GM12878 (cell line): ENCODE measurements at regions not wholly inside any gene's neighbourhood (a gene's known extent, or its start where the extent isn't known, plus 50 kb on each side); places are given as distances from the start of the nearest gene placed in this dataset.
A peak's percentile ranks its signal among the peaks of the same experiment; 100 is the strongest.

Experiments
- ATAC-seq: fragments of 200-7000 bp; cut with Tn5 transposase; 3 replicates; pipeline ENCODE4 v1.9.1; 2020; ENCODE audit warnings: mild to moderate bottlenecking, moderate library complexity
- BruUV-seq: library from RNA; stranded (reverse); fragments of 400-500 nt; replicated peaks from 2 replicates; lab custom pipeline; 2021; lab: Mats Ljungman, UMichigan
- CTCF ChIA-PET: fragments of 300-600 bp; sonication (Branson Sonifier 250); formaldehyde crosslinking; extraction: SDS; loops from one replicate; lab custom pipeline; 2021; ENCODE audit warnings: inconsistent platforms; lab: Yijun Ruan, JAX
- POLR2A ChIA-PET: fragments of 350-600 bp; formaldehyde crosslinking; extraction: SDS; loops from one replicate; lab custom pipeline; 2021; ENCODE audit warnings: inconsistent platforms; lab: Charles Lee
- RAD21 ChIA-PET: fragments of 300-600 bp; sonication (Branson Sonifier 250); formaldehyde crosslinking; loops from one replicate; lab custom pipeline; 2023; ENCODE audit warnings: antibody characterized with exemption; ENCODE audit not compliant: unreplicated experiment; lab: Charles Lee
- SMC1A ChIA-PET: fragments of 300-600 bp; sonication (Branson Sonifier 250); formaldehyde crosslinking; loops from one replicate; lab custom pipeline; 2023; ENCODE audit not compliant: unreplicated experiment, uncharacterized antibody; lab: Charles Lee
- DNase-seq: peaks from one replicate; pipeline ENCODE4 v3.0.0-alpha.2; 2011; ENCODE audit warnings: low read depth, low spot score
- FAIRE-seq: peaks from 3 replicates; lab custom pipeline; 2011; peaks lifted over from hg19 to GRCh38; lab: Jason Lieb, UNC
- H2AFZ ChIP-seq: 2 replicates; pipeline ENCODE4 v1.6.0; 2011; ENCODE audit warnings: low read depth, low read length, control low read depth; ENCODE audit not compliant: control insufficient read depth
- H3K27ac ChIP-seq: 2 replicates; pipeline ENCODE4 v1.5.1; 2011; ENCODE audit warnings: control low read depth; ENCODE audit not compliant: control insufficient read depth, insufficient read depth
- H3K27me3 ChIP-seq, 2 experiments: replicated peaks in 1 of 2; 2 replicates each; pipeline versions ENCODE4 v1.6.0 to v1.6.1; 2011; ENCODE audit warnings: low read length in 1 of 2; ENCODE audit not compliant: control insufficient read depth in 2 of 2, insufficient read depth in 2 of 2
- H3K36me3 ChIP-seq, 2 experiments: 2 replicates each; pipeline ENCODE4 v1.5.1; 2011; ENCODE audit warnings: low read length in 1 of 2; ENCODE audit not compliant: control insufficient read depth in 2 of 2, insufficient read depth in 2 of 2
- H3K4me1 ChIP-seq: 2 replicates; pipeline ENCODE4 v1.6.1; 2011; ENCODE audit warnings: mild to moderate bottlenecking, low read length, moderate library complexity, mixed read lengths; ENCODE audit not compliant: control insufficient read depth, insufficient read depth
- H3K4me2 ChIP-seq: 2 replicates; pipeline ENCODE4 v1.6.0; 2011; ENCODE audit warnings: control low read depth; ENCODE audit not compliant: control insufficient read depth, insufficient read depth
- H3K4me3 ChIP-seq: fragments of 200-600 bp; sonication (generic); 2 replicates; pipeline ENCODE4 v1.5.1; 2016
- H3K79me2 ChIP-seq: 2 replicates; pipeline ENCODE4 v1.6.0; 2011; ENCODE audit warnings: low read length; ENCODE audit not compliant: control insufficient read depth, insufficient read depth
- H3K9ac ChIP-seq: 2 replicates; pipeline ENCODE4 v1.8.0; 2011; ENCODE audit warnings: low read length, control low read depth, mixed read lengths; ENCODE audit not compliant: control insufficient read depth, insufficient read depth
- H3K9me3 ChIP-seq: replicated peaks from 3 replicates; pipeline ENCODE4 v1.5.1; 2011; ENCODE audit warnings: mild to moderate bottlenecking, low read length; ENCODE audit not compliant: control insufficient read depth, insufficient read depth
- H4K20me1 ChIP-seq: 2 replicates; pipeline ENCODE4 v1.6.0; 2011; ENCODE audit not compliant: control insufficient read depth, insufficient read depth
- BRCA1 ChIP-seq: IDR thresholded peaks from 2 replicates; pipeline ENCODE4 v1.6.1; 2011; ENCODE audit warnings: low read depth, low read length, improper control_type of control experiment
- CHD4 ChIP-seq: fragments of 200-600 bp; sonication (generic); IDR thresholded peaks from 2 replicates; pipeline ENCODE4 v1.6.1; 2016; ENCODE audit warnings: mild to moderate bottlenecking
- EED ChIP-seq: sonication (generic); IDR thresholded peaks from 2 replicates; pipeline ENCODE4 v1.6.1; 2016; ENCODE audit warnings: antibody characterized with exemption, low read depth
- NFIC ChIP-seq: IDR thresholded peaks from 2 replicates; pipeline ENCODE4 v1.6.1; 2012; ENCODE audit warnings: low read depth, mild to moderate bottlenecking, inconsistent platforms, low read length, moderate library complexity
- NRF1 ChIP-seq: conservative IDR thresholded peaks from 2 replicates; pipeline ENCODE4 v1.6.1; 2011; ENCODE audit warnings: mild to moderate bottlenecking, low read depth, low read length, improper control_type of control experiment
- POLR2AphosphoS2 ChIP-seq: IDR thresholded peaks from 2 replicates; pipeline ENCODE4 v1.6.1; 2011; ENCODE audit warnings: low read depth, mild to moderate bottlenecking, low read length, improper control_type of control experiment, moderate library complexity
- RELA ChIP-seq: fragments of 450-650 bp; IDR thresholded peaks from 2 replicates; pipeline ENCODE4 v1.8.0; 2014; ENCODE audit warnings: borderline replicate concordance; ENCODE audit not compliant: partially characterized antibody
- TARDBP ChIP-seq: IDR thresholded peaks from 2 replicates; pipeline ENCODE4 v1.6.1; 2016; ENCODE audit warnings: borderline replicate concordance
- WGBS: methylation state at CpG from one replicate; pipeline ENCODE4 v1.1.6; 2016; ENCODE audit warnings: low lambda C conversion rate; ENCODE audit not compliant: insufficient replicate concordance, insufficient coverage; ENCODE audit errors: missing lambda C conversion rate; 5-methylcytosine and 5-hydroxymethylcytosine counted together
- in situ Hi-C: fragments of 300-500 bp; cut with MboI; formaldehyde crosslinking; loops from 9 replicates; pipeline ENCODE4 v1.14.3; 2018; ENCODE audit warnings: mixed read lengths
- intact Hi-C: fragments of 100-400 bp; cut with micrococcal nuclease; formaldehyde crosslinking; loops from one replicate; pipeline ENCODE4 v1.14.2; 2022; ENCODE audit not compliant: unreplicated experiment
- TF ChIP-seq, protein P1 (sequence below): fragments of 450-650 bp; IDR thresholded peaks from 2 replicates; pipeline ENCODE4 v1.6.1; 2014; ENCODE audit warnings: mild to moderate bottlenecking
- TF ChIP-seq, protein P2 (sequence below): fragments of 450-650 bp; IDR thresholded peaks from 2 replicates; pipeline ENCODE4 v1.6.1; 2016; ENCODE audit warnings: mild to moderate bottlenecking, moderate library complexity, borderline replicate concordance
- TF ChIP-seq, protein P3 (sequence below): fragments of 150-350 bp; IDR thresholded peaks from 2 replicates; pipeline ENCODE4 v1.6.1; 2016; ENCODE audit warnings: low read depth, low read length

DNA sequence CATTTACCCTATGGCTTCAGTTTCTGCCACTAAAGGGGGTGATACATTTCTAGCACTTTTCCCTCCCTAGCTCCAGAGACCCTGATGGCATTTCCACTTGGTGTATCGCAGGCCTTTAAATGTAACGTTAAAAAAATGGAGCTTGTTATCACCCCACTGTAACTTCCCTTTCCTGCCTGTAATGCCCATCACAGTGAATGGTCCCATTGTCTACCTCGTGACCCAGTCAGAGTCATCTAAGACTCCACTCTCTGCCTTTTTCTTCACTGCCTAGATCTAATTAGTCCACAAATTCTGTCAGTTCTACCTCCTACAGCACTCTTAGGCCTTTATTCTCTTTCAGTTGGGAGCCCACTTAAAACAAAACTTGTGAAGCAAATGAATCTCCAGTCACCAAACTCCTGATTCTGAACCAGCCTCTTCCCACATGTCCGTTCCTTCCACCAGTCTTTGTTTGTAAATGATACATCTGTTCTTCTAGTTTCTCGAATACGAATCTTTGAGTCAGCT is 64.8 kb downstream of the NHLRC3 start:
- CTCF ChIA-PET = interaction anchor here (0.9 to 1.2 kb wide), 3 partner anchors 11 to 513 kb away, joined by 3 read pairs; no protein-coding TSS in a partner anchor

More for the DNA sequence above, 64.8 kb downstream of the NHLRC3 start:
- H3K4me3 ChIP-seq = no peak overlapping the region
- no peaks in the 10 kb centered on the region for H3K27me3 ChIP-seq
- no peaks in the 10 kb centered on the region for H4K20me1 ChIP-seq
- H3K9ac ChIP-seq = no peak overlapping the region
- no peaks in the 10 kb centered on the region for H3K4me1 ChIP-seq
- intact Hi-C loops = no loop called here
- H3K79me2 ChIP-seq = no peaks in the 10 kb centered on the region
- TF ChIP-seq TARDBP = no peak
- TF ChIP-seq BRCA1 = no peak
- TF ChIP-seq, protein P1, sequence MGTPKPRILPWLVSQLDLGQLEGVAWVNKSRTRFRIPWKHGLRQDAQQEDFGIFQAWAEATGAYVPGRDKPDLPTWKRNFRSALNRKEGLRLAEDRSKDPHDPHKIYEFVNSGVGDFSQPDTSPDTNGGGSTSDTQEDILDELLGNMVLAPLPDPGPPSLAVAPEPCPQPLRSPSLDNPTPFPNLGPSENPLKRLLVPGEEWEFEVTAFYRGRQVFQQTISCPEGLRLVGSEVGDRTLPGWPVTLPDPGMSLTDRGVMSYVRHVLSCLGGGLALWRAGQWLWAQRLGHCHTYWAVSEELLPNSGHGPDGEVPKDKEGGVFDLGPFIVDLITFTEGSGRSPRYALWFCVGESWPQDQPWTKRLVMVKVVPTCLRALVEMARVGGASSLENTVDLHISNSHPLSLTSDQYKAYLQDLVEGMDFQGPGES = no peak
- TF ChIP-seq POLR2AphosphoS2 = no peak
- TF ChIP-seq, protein P2, sequence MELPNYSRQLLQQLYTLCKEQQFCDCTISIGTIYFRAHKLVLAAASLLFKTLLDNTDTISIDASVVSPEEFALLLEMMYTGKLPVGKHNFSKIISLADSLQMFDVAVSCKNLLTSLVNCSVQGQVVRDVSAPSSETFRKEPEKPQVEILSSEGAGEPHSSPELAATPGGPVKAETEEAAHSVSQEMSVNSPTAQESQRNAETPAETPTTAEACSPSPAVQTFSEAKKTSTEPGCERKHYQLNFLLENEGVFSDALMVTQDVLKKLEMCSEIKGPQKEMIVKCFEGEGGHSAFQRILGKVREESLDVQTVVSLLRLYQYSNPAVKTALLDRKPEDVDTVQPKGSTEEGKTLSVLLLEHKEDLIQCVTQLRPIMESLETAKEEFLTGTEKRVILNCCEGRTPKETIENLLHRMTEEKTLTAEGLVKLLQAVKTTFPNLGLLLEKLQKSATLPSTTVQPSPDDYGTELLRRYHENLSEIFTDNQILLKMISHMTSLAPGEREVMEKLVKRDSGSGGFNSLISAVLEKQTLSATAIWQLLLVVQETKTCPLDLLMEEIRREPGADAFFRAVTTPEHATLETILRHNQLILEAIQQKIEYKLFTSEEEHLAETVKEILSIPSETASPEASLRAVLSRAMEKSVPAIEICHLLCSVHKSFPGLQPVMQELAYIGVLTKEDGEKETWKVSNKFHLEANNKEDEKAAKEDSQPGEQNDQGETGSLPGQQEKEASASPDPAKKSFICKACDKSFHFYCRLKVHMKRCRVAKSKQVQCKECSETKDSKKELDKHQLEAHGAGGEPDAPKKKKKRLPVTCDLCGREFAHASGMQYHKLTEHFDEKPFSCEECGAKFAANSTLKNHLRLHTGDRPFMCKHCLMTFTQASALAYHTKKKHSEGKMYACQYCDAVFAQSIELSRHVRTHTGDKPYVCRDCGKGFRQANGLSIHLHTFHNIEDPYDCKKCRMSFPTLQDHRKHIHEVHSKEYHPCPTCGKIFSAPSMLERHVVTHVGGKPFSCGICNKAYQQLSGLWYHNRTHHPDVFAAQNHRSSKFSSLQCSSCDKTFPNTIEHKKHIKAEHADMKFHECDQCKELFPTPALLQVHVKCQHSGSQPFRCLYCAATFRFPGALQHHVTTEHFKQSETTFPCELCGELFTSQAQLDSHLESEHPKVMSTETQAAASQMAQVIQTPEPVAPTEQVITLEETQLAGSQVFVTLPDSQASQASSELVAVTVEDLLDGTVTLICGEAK = no peak
- no peak for TF ChIP-seq NFIC
- TF ChIP-seq NRF1 = no peak
- no peak for TF ChIP-seq CHD4
- TF ChIP-seq, protein P3, sequence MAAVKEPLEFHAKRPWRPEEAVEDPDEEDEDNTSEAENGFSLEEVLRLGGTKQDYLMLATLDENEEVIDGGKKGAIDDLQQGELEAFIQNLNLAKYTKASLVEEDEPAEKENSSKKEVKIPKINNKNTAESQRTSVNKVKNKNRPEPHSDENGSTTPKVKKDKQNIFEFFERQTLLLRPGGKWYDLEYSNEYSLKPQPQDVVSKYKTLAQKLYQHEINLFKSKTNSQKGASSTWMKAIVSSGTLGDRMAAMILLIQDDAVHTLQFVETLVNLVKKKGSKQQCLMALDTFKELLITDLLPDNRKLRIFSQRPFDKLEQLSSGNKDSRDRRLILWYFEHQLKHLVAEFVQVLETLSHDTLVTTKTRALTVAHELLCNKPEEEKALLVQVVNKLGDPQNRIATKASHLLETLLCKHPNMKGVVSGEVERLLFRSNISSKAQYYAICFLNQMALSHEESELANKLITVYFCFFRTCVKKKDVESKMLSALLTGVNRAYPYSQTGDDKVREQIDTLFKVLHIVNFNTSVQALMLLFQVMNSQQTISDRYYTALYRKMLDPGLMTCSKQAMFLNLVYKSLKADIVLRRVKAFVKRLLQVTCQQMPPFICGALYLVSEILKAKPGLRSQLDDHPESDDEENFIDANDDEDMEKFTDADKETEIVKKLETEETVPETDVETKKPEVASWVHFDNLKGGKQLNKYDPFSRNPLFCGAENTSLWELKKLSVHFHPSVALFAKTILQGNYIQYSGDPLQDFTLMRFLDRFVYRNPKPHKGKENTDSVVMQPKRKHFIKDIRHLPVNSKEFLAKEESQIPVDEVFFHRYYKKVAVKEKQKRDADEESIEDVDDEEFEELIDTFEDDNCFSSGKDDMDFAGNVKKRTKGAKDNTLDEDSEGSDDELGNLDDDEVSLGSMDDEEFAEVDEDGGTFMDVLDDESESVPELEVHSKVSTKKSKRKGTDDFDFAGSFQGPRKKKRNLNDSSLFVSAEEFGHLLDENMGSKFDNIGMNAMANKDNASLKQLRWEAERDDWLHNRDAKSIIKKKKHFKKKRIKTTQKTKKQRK = no peak
- no peak for TF ChIP-seq RELA
- no peak for TF ChIP-seq EED
- RAD21 ChIA-PET = no interaction called here
- H3K9me3 ChIP-seq = no peaks in the 10 kb centered on the region
- ATAC-seq (0 out of 3 replicates have a peak, but pooled peaks have one; percentile 18), FAIRE-seq (no peak), DNase-seq (no peak)
- 32% methylated on average over 6 of the region's 6 CpGs for WGBS
- H3K27ac ChIP-seq = no peak overlapping the region
- no peak overlapping the region for H3K4me2 ChIP-seq
- POLR2A ChIA-PET = no interaction called here
- BruUV-seq = no TSS peak
- no peak overlapping the region for H2AFZ ChIP-seq
- SMC1A ChIA-PET = interaction anchor here (0.6 to 1.2 kb wide), 3 partner anchors 9 to 509 kb away, joined by 3 to 4 read pairs (median 3); no protein-coding TSS in a partner anchor
- in situ Hi-C loops = loop anchor here (5.0 kb wide), 1 partner anchor 51 kb away; no protein-coding TSS in a partner anchor
- no peaks in the 10 kb centered on the region for H3K36me3 ChIP-seq
